Fibroblast of pulmonary artery (primary cell): ENCODE measurements at regions not wholly inside any gene's neighbourhood (a gene's known extent, or its start where the extent isn't known, plus 50 kb on each side); places are given as distances from the start of the nearest gene placed in this dataset.
"Not testable (repeated sequence)": the region's sequence is repeated elsewhere in the genome, so short reads cannot be mapped to it uniquely, and the experiment has no call there.

Source experiments
- DNase-seq: peaks from one replicate; pipeline ENCODE4 v3.0.0-alpha.2; 2010; ENCODE audit warnings: low read depth
- H3K4me3 ChIP-seq: replicated peaks from 2 replicates; pipeline ENCODE4 v1.5.1; 2011; ENCODE audit warnings: low read depth, mild to moderate bottlenecking, control low read depth, low read length, moderate library complexity
- TF ChIP-seq, protein P1 (sequence below): IDR thresholded peaks from 2 replicates; pipeline ENCODE4 v1.5.1; 2011; ENCODE audit warnings: mild to moderate bottlenecking, control low read depth, low read length, inconsistent platforms; ENCODE audit errors: missing control alignments

DNA sequence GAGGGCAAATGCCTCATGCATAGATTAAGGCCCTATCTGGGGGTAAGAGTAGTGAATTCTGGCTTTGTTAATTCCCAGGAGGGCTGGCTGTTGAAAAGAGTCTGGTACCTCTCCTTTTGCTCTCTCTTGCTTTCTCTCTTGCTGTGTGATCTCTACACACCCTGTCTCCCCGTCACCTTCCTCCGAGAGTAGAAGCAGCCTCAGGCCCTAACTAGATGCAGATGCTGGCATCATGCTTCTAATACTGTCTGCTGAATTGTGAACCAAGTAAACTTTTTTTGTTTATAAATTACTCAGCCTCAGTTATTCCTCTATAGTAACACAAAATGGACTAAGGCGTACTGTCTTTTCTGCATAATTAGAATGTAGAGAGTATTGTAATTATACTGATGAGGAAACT, 908.1 kb downstream of the DIPK2A start:
- TF ChIP-seq, protein P1, sequence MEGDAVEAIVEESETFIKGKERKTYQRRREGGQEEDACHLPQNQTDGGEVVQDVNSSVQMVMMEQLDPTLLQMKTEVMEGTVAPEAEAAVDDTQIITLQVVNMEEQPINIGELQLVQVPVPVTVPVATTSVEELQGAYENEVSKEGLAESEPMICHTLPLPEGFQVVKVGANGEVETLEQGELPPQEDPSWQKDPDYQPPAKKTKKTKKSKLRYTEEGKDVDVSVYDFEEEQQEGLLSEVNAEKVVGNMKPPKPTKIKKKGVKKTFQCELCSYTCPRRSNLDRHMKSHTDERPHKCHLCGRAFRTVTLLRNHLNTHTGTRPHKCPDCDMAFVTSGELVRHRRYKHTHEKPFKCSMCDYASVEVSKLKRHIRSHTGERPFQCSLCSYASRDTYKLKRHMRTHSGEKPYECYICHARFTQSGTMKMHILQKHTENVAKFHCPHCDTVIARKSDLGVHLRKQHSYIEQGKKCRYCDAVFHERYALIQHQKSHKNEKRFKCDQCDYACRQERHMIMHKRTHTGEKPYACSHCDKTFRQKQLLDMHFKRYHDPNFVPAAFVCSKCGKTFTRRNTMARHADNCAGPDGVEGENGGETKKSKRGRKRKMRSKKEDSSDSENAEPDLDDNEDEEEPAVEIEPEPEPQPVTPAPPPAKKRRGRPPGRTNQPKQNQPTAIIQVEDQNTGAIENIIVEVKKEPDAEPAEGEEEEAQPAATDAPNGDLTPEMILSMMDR, result no peak
- no peak overlapping the region for H3K4me3 ChIP-seq
- no peak for DNase-seq

- H3K4me3 ChIP-seq, result no peak overlapping the region
- TF ChIP-seq, protein P1, result no peak
- DNase-seq, result no peak
Measured at GRCh38 chr3:144893980-144894379, 922.4 kb downstream of the DIPK2A start.

- no peak overlapping the region for H3K4me3 ChIP-seq
- no peak for DNase-seq
- TF ChIP-seq, protein P1, result no peak
Measured at GRCh38 chr3:144894576-144894975, 923.0 kb downstream of the DIPK2A start.

GRCh38 chr3:144900366-144900765, 928.7 kb downstream of the DIPK2A start:
- peak; percentile 4 for DNase-seq
- TF ChIP-seq, protein P1, result no peak
- no peak overlapping the region for H3K4me3 ChIP-seq

GRCh38 chr3:144907581-144907980, 936.0 kb downstream of the DIPK2A start:
- DNase-seq, H3K4me3 ChIP-seq: not testable (repeated sequence)

DNA sequence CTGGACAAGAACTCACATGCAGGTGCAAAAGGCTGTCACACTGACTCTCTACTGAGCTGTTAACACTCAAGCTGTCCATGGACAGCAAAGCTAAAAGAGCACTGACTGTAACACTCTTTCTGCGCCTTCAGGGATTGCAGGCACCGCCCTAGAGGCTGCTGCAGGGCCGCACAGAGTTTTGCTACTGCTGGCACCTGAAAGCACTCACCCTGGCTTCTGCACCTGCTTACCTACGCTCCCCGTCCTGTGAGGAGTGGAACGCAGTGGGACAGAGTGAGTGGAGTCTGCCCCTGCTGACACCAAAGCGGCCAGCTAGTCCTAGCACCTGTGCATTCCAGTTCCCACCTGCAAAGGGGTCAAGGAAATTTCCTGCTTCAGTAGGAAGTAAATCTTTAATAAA, 941.3 kb downstream of the DIPK2A start:
- TF ChIP-seq, protein P1, result no peak
- H3K4me3 ChIP-seq, result no peak overlapping the region
- no peak for DNase-seq

DNA sequence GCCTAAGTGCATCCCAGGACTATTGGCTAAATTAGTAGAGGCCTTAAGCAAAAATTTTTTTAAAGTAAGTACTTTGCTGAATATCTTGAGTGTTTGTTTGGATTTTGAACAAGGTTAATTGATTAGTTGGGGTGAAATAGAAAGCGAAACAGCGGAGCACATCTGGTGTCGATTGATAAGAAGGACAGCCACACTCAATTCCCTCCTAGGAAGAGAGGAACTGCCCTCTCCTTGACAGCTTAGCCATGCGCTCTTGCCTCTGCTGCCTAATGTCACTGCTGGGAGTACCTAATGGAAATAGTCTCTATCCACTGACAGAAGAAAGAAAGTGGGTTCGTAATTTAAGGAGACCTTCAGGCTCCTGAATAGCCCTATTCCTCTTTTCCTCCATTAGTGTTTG, 943.6 kb downstream of the DIPK2A start:
- TF ChIP-seq, protein P1, result no peak
- no peak overlapping the region for H3K4me3 ChIP-seq
- DNase-seq, result no peak

DNA sequence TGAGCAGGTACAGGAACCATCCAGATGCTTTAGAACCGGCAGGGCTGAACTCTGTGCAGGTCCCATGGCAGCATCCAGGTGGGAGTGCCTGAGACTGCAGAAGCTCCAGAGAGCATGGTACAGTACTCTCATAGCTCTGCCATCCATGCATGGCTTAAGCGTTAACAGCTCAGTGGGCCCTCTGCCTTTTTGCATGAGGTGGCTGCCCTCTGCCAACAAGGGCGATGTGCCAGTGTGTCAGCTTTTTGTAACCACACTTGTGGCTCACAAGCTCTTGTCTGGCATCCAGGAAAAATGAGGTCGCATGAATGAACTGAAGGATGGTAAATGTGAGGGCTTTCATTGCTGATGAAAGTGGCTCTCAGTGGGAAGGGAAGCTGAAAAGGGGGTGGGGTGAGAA, 950.1 kb downstream of the DIPK2A start:
- H3K4me3 ChIP-seq, result no peak overlapping the region
- TF ChIP-seq, protein P1, result no peak
- DNase-seq, result no peak
